Ascending aorta (tissue), 2 donors: ENCODE measurements at regions not wholly inside any gene's neighbourhood (a gene's known extent, or its start where the extent isn't known, plus 50 kb on each side); places are given as distances from the start of the nearest gene placed in this dataset.

Experiments
- DNase-seq, 2 donors: peaks; one replicate each; pipeline ENCODE4 v3.0.0-alpha.2; 2019; ENCODE audit warnings: low spot score in 2 of 2
- H3K27ac ChIP-seq, 2 donors: fragments of 200-600 bp; sonication (generic); one replicate each; pipeline ENCODE4 v1.5.1; 2016 to 2017; ENCODE audit warnings: mild to moderate bottlenecking in 1 of 2
- H3K27me3 ChIP-seq: fragments of 200-600 bp; sonication (generic); one replicate; pipeline ENCODE4 v1.5.1; 2017
- H3K36me3 ChIP-seq, 2 donors: fragments of 200-600 bp; sonication (generic); one replicate each; pipeline ENCODE4 v1.5.1; 2016
- H3K4me1 ChIP-seq, 2 donors: fragments of 200-600 bp; sonication (generic); one replicate each; pipeline ENCODE4 v1.5.1; 2016 to 2017; ENCODE audit warnings: mild to moderate bottlenecking in 1 of 2
- H3K4me3 ChIP-seq, 2 donors: fragments of 200-600 bp; sonication (generic); one replicate each; pipeline ENCODE4 v1.5.1; 2016 to 2017; ENCODE audit warnings: mild to moderate bottlenecking in 1 of 2
- H3K9me3 ChIP-seq, 2 donors: fragments of 200-600 bp; sonication (generic); one replicate each; pipeline ENCODE4 v1.5.1; 2016
- intact Hi-C: fragments of 100-400 bp; cut with DNase I; formaldehyde crosslinking; loops from one replicate; pipeline ENCODE4 v1.15.1; 2023
- TF ChIP-seq, protein P1 (sequence below), 3 experiments: fragments of 200-600 bp in 2 of 3; fragments of 450-650 bp in 1 of 3; sonication (generic) in 2 of 3; IDR thresholded peaks; one replicate each; pipeline ENCODE4 v1.5.1; 2016 to 2019; ENCODE audit warnings: antibody characterized with exemption in 3 of 3, mild to moderate bottlenecking in 1 of 3, moderate library complexity in 1 of 3

- H3K36me3 ChIP-seq, result no peaks in the 10 kb centered on the region
- H3K4me1 ChIP-seq, result no peaks in the 10 kb centered on the region
- H3K27ac ChIP-seq, result no peak overlapping the region
- TF ChIP-seq, protein P1, sequence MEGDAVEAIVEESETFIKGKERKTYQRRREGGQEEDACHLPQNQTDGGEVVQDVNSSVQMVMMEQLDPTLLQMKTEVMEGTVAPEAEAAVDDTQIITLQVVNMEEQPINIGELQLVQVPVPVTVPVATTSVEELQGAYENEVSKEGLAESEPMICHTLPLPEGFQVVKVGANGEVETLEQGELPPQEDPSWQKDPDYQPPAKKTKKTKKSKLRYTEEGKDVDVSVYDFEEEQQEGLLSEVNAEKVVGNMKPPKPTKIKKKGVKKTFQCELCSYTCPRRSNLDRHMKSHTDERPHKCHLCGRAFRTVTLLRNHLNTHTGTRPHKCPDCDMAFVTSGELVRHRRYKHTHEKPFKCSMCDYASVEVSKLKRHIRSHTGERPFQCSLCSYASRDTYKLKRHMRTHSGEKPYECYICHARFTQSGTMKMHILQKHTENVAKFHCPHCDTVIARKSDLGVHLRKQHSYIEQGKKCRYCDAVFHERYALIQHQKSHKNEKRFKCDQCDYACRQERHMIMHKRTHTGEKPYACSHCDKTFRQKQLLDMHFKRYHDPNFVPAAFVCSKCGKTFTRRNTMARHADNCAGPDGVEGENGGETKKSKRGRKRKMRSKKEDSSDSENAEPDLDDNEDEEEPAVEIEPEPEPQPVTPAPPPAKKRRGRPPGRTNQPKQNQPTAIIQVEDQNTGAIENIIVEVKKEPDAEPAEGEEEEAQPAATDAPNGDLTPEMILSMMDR (IDR thresholded peaks at IDR 0.05), result no peak
- no peak for DNase-seq
- intact Hi-C loops, result no loop called here
- H3K27me3 ChIP-seq, result no peaks in the 10 kb centered on the region
- H3K4me3 ChIP-seq, result no peak overlapping the region
- no peaks in the 10 kb centered on the region for H3K9me3 ChIP-seq
These were observed 98.4 kb upstream of the DUSP22 start for GRCh38 chr6:193773-194310.

DNA sequence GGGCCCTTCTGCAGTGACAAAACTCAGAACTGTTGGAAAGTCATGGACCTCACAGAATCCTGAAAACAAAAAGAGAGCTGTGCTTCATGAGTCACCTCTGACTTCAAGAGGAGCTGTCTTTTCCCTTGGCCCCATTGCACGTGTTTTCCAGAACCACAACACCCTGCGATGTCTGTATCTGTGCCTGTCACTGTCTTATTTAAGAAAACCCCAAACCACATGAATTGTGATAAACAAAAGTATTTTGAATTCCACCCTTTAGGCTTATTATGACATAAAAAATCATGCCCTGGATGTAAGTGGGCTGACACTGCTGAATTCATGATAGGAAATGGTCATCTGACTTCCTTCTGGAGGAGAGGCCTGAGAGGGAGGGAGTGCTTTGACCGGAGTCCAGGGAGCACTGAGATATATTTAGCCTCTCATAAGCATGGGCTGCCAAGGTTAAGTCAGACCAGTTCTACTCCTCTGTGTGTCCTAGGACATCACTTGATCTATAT is 96.4 kb upstream of the DUSP22 start:
- intact Hi-C loops, result no loop called here
- Histone ChIP-seq H3K4me1 (no peaks in the 10 kb centered on the region), H3K4me3 (no peak overlapping the region), H3K9me3 (no peaks in the 10 kb centered on the region), H3K27me3 (no peaks in the 10 kb centered on the region), H3K36me3 (no peaks in the 10 kb centered on the region), H3K27ac (no peak overlapping the region)
- no peak for DNase-seq
- TF ChIP-seq, protein P1 (IDR thresholded peaks at IDR 0.05), result no peak

GRCh38 chr6:196543-196942 is 95.7 kb upstream of the DUSP22 start:
- no peaks in the 10 kb centered on the region for H3K9me3 ChIP-seq
- no peak for DNase-seq
- H3K4me3 ChIP-seq, result no peak overlapping the region
- TF ChIP-seq, protein P1 (IDR thresholded peaks at IDR 0.05), result no peak
- H3K4me1 ChIP-seq, result no peaks in the 10 kb centered on the region
- intact Hi-C loops, result no loop called here
- no peaks in the 10 kb centered on the region for H3K36me3 ChIP-seq
- no peaks in the 10 kb centered on the region for H3K27me3 ChIP-seq
- H3K27ac ChIP-seq, result no peak overlapping the region

GRCh38 chr6:203661-204060 is 88.6 kb upstream of the DUSP22 start:
- Histone ChIP-seq H3K27me3 (no peaks in the 10 kb centered on the region), H3K27ac (no peak overlapping the region), H3K4me3 (no peak overlapping the region), H3K9me3 (no peaks in the 10 kb centered on the region), H3K36me3 (no peaks in the 10 kb centered on the region), H3K4me1 (no peaks in the 10 kb centered on the region)
- no peak for DNase-seq
- TF ChIP-seq, protein P1 (IDR thresholded peaks at IDR 0.05), result no peak
- intact Hi-C loops, result no loop called here

DNA sequence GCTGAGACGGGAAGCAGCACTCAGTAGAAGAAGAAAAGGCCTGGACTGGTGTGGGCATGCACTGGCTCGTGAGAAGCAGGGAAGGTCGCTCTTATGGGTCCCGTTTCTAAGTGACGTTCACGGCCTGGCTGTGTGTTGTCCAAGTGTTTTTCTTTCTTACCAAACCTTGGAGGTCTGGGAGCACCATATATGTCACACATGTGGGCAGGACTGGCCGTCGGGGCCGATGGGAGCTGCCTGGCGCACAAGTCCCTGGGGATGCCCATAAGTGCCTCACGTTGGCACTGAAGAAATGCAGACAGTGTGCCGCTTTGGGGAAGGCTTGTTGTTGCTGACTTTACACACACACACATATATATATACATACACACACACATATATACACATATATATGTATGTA is 86.0 kb upstream of the DUSP22 start:
- DNase-seq, result no peak
- no peak overlapping the region for H3K4me3 ChIP-seq
- H3K36me3 ChIP-seq, result no peaks in the 10 kb centered on the region
- H3K4me1 ChIP-seq, result no peaks in the 10 kb centered on the region
- no peaks in the 10 kb centered on the region for H3K9me3 ChIP-seq
- intact Hi-C loops, result no loop called here
- TF ChIP-seq, protein P1 (IDR thresholded peaks at IDR 0.05), result no peak
- H3K27ac ChIP-seq, result no peak overlapping the region
- no peaks in the 10 kb centered on the region for H3K27me3 ChIP-seq

DNA sequence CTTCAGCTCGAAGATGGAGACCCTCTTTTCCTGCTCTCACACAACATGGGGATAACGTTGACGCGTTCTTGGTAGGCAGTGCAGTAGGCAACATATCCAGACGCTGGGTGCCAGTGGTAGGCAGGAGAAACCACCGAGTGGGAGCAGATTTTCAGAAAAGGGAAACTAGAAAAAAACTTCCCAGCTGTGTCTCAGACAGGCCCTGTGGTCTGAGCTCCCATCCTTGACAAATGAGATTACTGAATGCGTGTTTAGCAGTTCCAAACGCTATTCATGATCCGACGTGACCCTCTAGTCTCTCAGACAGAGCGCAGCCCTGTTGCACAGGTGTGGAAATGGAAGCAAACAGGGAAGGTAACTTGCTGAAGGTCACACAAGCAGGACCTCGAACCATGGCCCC is 83.9 kb upstream of the DUSP22 start:
- Histone ChIP-seq H3K36me3 (no peaks in the 10 kb centered on the region), H3K4me3 (no peak overlapping the region), H3K4me1 (no peaks in the 10 kb centered on the region), H3K9me3 (no peaks in the 10 kb centered on the region), H3K27me3 (no peaks in the 10 kb centered on the region), H3K27ac (no peak overlapping the region)
- DNase-seq, result no peak
- intact Hi-C loops, result no loop called here
- TF ChIP-seq, protein P1 (IDR thresholded peaks at IDR 0.05), result no peak
